WTC11 (cell line): ENCODE measurements at regions not wholly inside any gene's neighbourhood (a gene's known extent, or its start where the extent isn't known, plus 50 kb on each side); places are given as distances from the start of the nearest gene placed in this dataset.

ENCODE experiments used
- AFF4 ChIP-seq: sonication (generic); formaldehyde crosslinking; IDR thresholded peaks from 2 replicates; pipeline ENCODE4 v1.8.1; 2023; ENCODE audit warnings: mild to moderate bottlenecking, missing genetic modification reagents, borderline replicate concordance
- ATF6 ChIP-seq: sonication (generic); formaldehyde crosslinking; IDR thresholded peaks from 2 replicates; pipeline ENCODE4 v1.8.1; 2023; ENCODE audit warnings: mild to moderate bottlenecking, missing genetic modification reagents
- CTCF ChIP-seq: fragments of 200-600 bp; IDR thresholded peaks from 2 replicates; pipeline ENCODE4 v1.8.0; 2022; ENCODE audit warnings: antibody characterized with exemption
- E2F1 ChIP-seq: sonication (generic); formaldehyde crosslinking; IDR thresholded peaks from 2 replicates; pipeline ENCODE4 v1.8.0; 2022; ENCODE audit warnings: mild to moderate bottlenecking, missing genetic modification reagents
- ETV6 ChIP-seq: sonication (generic); formaldehyde crosslinking; IDR thresholded peaks from 2 replicates; pipeline ENCODE4 v1.8.1; 2022; ENCODE audit warnings: mild to moderate bottlenecking, missing genetic modification reagents
- FOXJ3 ChIP-seq: sonication (generic); formaldehyde crosslinking; IDR thresholded peaks from 2 replicates; pipeline ENCODE4 v1.9.0; 2021; ENCODE audit warnings: missing genetic modification reagents, mild to moderate bottlenecking, borderline replicate concordance
- JUN ChIP-seq: sonication (generic); formaldehyde crosslinking; IDR thresholded peaks from 2 replicates; pipeline ENCODE4 v1.8.0; 2023; ENCODE audit warnings: mild to moderate bottlenecking, missing genetic modification reagents
- KAT7 ChIP-seq: sonication (generic); formaldehyde crosslinking; IDR thresholded peaks from 2 replicates; pipeline ENCODE4 v1.8.1; 2023; ENCODE audit warnings: missing genetic modification reagents, mild to moderate bottlenecking, borderline replicate concordance
- MXD4 ChIP-seq: fragments of 250-450 bp; sonication (Bioruptor Pico); IDR thresholded peaks from 2 replicates; pipeline ENCODE4 v1.8.0; 2021; ENCODE audit warnings: mild to moderate bottlenecking, moderate library complexity, borderline replicate concordance
- SP1 ChIP-seq: sonication (generic); formaldehyde crosslinking; conservative IDR thresholded peaks from 2 replicates; pipeline ENCODE4 v1.8.1; 2022; ENCODE audit warnings: missing genetic modification reagents
- TP53 ChIP-seq: sonication (generic); formaldehyde crosslinking; IDR thresholded peaks from 2 replicates; pipeline ENCODE4 v1.8.1; 2023; ENCODE audit warnings: mild to moderate bottlenecking, missing genetic modification reagents
- ZNF396 ChIP-seq: fragments of 250-450 bp; sonication (Bioruptor Pico); IDR thresholded peaks from 2 replicates; pipeline ENCODE4 v1.8.0; 2021; ENCODE audit warnings: mild to moderate bottlenecking, moderate library complexity, borderline replicate concordance
- ZNF416 ChIP-seq: fragments of 250-450 bp; sonication (Bioruptor Pico); IDR thresholded peaks from 2 replicates; pipeline ENCODE4 v1.9.0; 2021; ENCODE audit warnings: mild to moderate bottlenecking, inconsistent platforms

- TF ChIP-seq FOXJ3 (CRISPR knock-in tag): no peak
- TF ChIP-seq ETV6 (CRISPR knock-in tag): no peak
- no peak for TF ChIP-seq CTCF
- TF ChIP-seq ZNF396 (CRISPR knock-in tag): no peak
- no peak for TF ChIP-seq AFF4 (CRISPR knock-in tag)
- no peak for TF ChIP-seq JUN (CRISPR knock-in tag)
- no peak for TF ChIP-seq ATF6 (CRISPR knock-in tag)
- TF ChIP-seq TP53 (CRISPR knock-in tag): no peak
- no peak for TF ChIP-seq KAT7 (CRISPR knock-in tag)
- TF ChIP-seq MXD4 (CRISPR knock-in tag): no peak
- TF ChIP-seq SP1: no peak
- TF ChIP-seq ZNF416 (CRISPR knock-in tag): no peak
- no peak for TF ChIP-seq E2F1 (CRISPR knock-in tag)
Measured at GRCh38 chrX:56057325-56057724, 174.8 kb upstream of the KLF8 start.
